ENCODE measurements at regions not wholly inside any gene's neighbourhood (a gene's known extent, or its start where the extent isn't known, plus 50 kb on each side); places are given as distances from the start of the nearest gene placed in this dataset.

- ATAC-seq (no peak), DNase-seq (no peak)
- no peak overlapping the region for H3K27ac ChIP-seq
- no peaks in the 10 kb centered on the region for H3K36me3 ChIP-seq
- peaks cover 0 to 9% (median 0%) of the 10 kb centered on the region in 7 donors for H3K27me3 ChIP-seq
- intact Hi-C loops (cut with DNase I) = no loop called here
- TF ChIP-seq, protein P1, sequence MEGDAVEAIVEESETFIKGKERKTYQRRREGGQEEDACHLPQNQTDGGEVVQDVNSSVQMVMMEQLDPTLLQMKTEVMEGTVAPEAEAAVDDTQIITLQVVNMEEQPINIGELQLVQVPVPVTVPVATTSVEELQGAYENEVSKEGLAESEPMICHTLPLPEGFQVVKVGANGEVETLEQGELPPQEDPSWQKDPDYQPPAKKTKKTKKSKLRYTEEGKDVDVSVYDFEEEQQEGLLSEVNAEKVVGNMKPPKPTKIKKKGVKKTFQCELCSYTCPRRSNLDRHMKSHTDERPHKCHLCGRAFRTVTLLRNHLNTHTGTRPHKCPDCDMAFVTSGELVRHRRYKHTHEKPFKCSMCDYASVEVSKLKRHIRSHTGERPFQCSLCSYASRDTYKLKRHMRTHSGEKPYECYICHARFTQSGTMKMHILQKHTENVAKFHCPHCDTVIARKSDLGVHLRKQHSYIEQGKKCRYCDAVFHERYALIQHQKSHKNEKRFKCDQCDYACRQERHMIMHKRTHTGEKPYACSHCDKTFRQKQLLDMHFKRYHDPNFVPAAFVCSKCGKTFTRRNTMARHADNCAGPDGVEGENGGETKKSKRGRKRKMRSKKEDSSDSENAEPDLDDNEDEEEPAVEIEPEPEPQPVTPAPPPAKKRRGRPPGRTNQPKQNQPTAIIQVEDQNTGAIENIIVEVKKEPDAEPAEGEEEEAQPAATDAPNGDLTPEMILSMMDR (IDR thresholded peaks at IDR 0.05) = no peak
- no peak overlapping the region for H3K4me3 ChIP-seq
- whole genome bisulfite sequencing, 2 donors = 84 to 89% methylated on average over 6 of the region's 6 CpGs
- H3K9me3 ChIP-seq = no peaks in the 10 kb centered on the region
- H3K4me1 ChIP-seq = peaks cover 0 to 11% (median 0%) of the 10 kb centered on the region in 9 donors
These were observed 198.3 kb downstream of the USP12 start for GRCh38 chr13:26973295-26973694.

- Histone ChIP-seq H3K27ac (no peak overlapping the region), H3K4me1 (peaks cover 0 to 16% (median 0%) of the 10 kb centered on the region in 9 donors), H3K36me3 (no peaks in the 10 kb centered on the region), H3K27me3 (peaks cover 0 to 9% (median 0%) of the 10 kb centered on the region in 7 donors), H3K4me3 (no peak overlapping the region), H3K9me3 (no peaks in the 10 kb centered on the region)
- TF ChIP-seq, protein P1 (IDR thresholded peaks at IDR 0.05) = peak in 6 of 9 donors; percentile 22 to 40 (median 32)
- 53 to 62% methylated on average over 10 of the region's 10 CpGs for WGBS, 2 donors
- intact Hi-C loops (cut with DNase I) = no loop called here
- DNase-seq = no peak
- ATAC-seq = peak in 2 of 8 donors; percentile 28 to 50
These were observed 199.4 kb downstream of the USP12 start for GRCh38 chr13:26971990-26972887.

DNA sequence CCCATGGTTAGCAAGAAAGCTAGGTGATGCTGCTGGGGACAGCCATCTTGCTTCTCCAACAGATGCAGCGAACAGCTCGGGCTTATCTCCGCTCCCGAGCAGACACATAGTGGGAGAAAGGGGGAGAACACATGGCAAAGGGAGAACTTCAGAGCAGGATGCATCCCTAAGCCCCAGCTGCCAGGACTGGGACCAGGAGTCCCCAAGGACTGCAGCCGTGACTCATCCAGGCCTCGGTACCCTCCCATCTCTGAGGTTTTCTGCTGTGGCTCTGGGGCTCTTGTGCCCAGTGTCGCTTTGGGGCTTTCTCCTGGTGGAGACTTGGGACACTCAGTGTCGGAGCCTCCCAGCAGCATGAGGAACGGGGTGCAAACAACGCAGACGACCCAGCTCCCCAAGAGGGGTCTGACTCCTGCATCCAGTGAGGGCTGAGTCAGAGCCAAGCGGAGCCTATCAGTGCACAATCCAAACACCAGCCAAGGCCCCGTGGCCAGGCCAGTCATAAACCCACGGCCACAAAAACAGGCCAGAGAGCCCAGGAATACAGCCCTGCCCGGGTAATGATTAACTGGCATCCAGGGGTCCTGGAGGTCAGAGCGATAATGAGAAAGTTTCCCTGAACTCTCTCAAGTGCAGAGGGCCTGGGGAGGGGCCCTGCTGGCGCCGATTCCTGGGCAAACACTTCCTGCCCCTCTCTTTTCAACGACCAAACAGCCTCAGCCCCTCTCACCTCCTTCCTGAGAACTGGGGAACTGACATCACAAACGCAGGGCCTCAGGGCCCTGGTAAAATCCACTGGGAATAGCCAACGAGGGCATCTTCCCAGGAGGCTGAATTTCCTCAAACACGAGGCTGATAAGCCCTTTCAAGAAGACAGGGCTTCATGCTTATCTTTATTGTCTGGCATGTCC, 202.9 kb downstream of the USP12 start:
- intact Hi-C loops (cut with DNase I) = no loop called here
- ATAC-seq (no peak), DNase-seq (no peak)
- TF ChIP-seq, protein P1 (IDR thresholded peaks at IDR 0.05) = no peak
- no peaks in the 10 kb centered on the region for H3K36me3 ChIP-seq
- H3K9me3 ChIP-seq = no peaks in the 10 kb centered on the region
- no peak overlapping the region for H3K27ac ChIP-seq
- H3K4me1 ChIP-seq = peaks cover 0 to 47% (median 21%) of the 10 kb centered on the region in 9 donors
- H3K4me3 ChIP-seq = no peak overlapping the region
- H3K27me3 ChIP-seq = no peaks in the 10 kb centered on the region
- WGBS, 2 donors = 54 to 59% methylated on average over 21 to 22 of the region's 22 CpGs

All from heart right ventricle (tissue), 16 donors.